Adrenal gland (tissue), 9 donors: ENCODE measurements at regions not wholly inside any gene's neighbourhood (a gene's known extent, or its start where the extent isn't known, plus 50 kb on each side); places are given as distances from the start of the nearest gene placed in this dataset.
"Not testable (repeated sequence)": the region's sequence is repeated elsewhere in the genome, so short reads cannot be mapped to it uniquely, and the experiment has no call there.

Source experiments
- DNase-seq, 7 donors: peaks; one replicate each; pipeline ENCODE4 v3.0.0-alpha.2; 2019 to 2020
- H3K27ac ChIP-seq, 5 donors: fragments of 200-600 bp; sonication (generic) in 4 of 5; 1 replicate in 3 of 5; 2 replicates in 2 of 5; pipeline versions ENCODE4 v1.5.1 to v1.8.0; 2016 to 2020; ENCODE audit warnings: mild to moderate bottlenecking in 1 of 5
- H3K27me3 ChIP-seq: fragments of 200-600 bp; 2 replicates; pipeline ENCODE4 v1.8.0; 2021
- H3K36me3 ChIP-seq, 2 donors: fragments of 200-600 bp; replicated peaks in 1 of 2; 1 replicate in 1 of 2; 2 replicates in 1 of 2; pipeline versions ENCODE4 v1.5.1 to v1.8.0; 2018 to 2022
- H3K4me1 ChIP-seq, 2 donors: fragments of 200-600 bp; replicated peaks in 1 of 2; 1 replicate in 1 of 2; 2 replicates in 1 of 2; pipeline versions ENCODE4 v1.5.1 to v1.8.0; 2018 to 2021
- H3K4me3 ChIP-seq, 4 donors: fragments of 200-600 bp; sonication (generic) in 3 of 4; one replicate each; pipeline ENCODE4 v1.5.1; 2016 to 2018
- H3K9me3 ChIP-seq, 3 donors: fragments of 200-600 bp; sonication (generic) in 1 of 3; replicated peaks in 1 of 3; 1 replicate in 2 of 3; 2 replicates in 1 of 3; pipeline versions ENCODE4 v1.5.1 to v1.8.0; 2016 to 2021
- CTCF ChIP-seq, 6 experiments: fragments of 450-650 bp in 4 of 6; fragments of 200-600 bp in 2 of 6; sonication (generic) in 1 of 6; IDR thresholded peaks; 1 replicate in 5 of 6; 2 replicates in 1 of 6; pipeline versions ENCODE4 v1.5.1 to v1.8.0; 2016 to 2021; ENCODE audit warnings: antibody characterized with exemption in 6 of 6, mild to moderate bottlenecking in 2 of 6, moderate library complexity in 1 of 6
- POLR2A ChIP-seq, 2 donors: fragments of 450-650 bp; IDR thresholded peaks; one replicate each; pipeline ENCODE4 v1.6.1; 2017; ENCODE audit warnings: antibody characterized with exemption in 2 of 2, mild to moderate bottlenecking in 2 of 2, moderate library complexity in 1 of 2
- WGBS, 4 donors: extraction: QIAGEN DNeasy Blood & Tissue Kit in 2 of 4; methylation state at CpG; one replicate each; pipeline versions ENCODE4 v1.1.5 to v1.1.7; 2013 to 2017; 5-methylcytosine and 5-hydroxymethylcytosine counted together
- intact Hi-C, 2 donors: fragments of 100-400 bp; cut with DNase I; formaldehyde crosslinking; loops; one replicate each; pipeline versions ENCODE4 v1.14.1 to v1.15.0; 2022 to 2023
- donor health status: healthy with polysubstance abuse.
- donor health status: Bipolar disorder and iron deficiency.
- donor health status: DM: yes; HTN: yes; CAD: no.
- donor health status: DM: no; HTN: no; CAD: no.
- donor health status: DM: no; HTN: no; CAD: no.

- intact Hi-C loops = no loop called here
- no peaks in the 10 kb centered on the region for H3K9me3 ChIP-seq
- no peak for DNase-seq
- TF ChIP-seq POLR2A (IDR thresholded peaks at IDR 0.05) = no peak
- no peak for TF ChIP-seq CTCF (IDR thresholded peaks at IDR 0.05)
- peaks cover 0 to under 1% of the 10 kb centered on the region in 2 donors for H3K4me1 ChIP-seq
- H3K4me3 ChIP-seq = no peak overlapping the region
- no peaks in the 10 kb centered on the region for H3K36me3 ChIP-seq
- 56 to 70% (median 68%) methylated on average over 2 of the region's 2 CpGs for WGBS, 4 donors
- H3K27ac ChIP-seq = no peak overlapping the region
- no peaks in the 10 kb centered on the region for H3K27me3 ChIP-seq
These were observed 129.3 kb upstream of the TOP1 start for GRCh38 chr20:40899344-40899743.

- TF ChIP-seq POLR2A (IDR thresholded peaks at IDR 0.05) (no peak), CTCF (IDR thresholded peaks at IDR 0.05) (no peak)
- DNase-seq = no peak
- Histone ChIP-seq H3K36me3 (no peaks in the 10 kb centered on the region), H3K27me3 (no peaks in the 10 kb centered on the region), H3K9me3 (no peaks in the 10 kb centered on the region), H3K27ac (no peak overlapping the region), H3K4me1 (no peaks in the 10 kb centered on the region), H3K4me3 (no peak overlapping the region)
- intact Hi-C loops = no loop called here
- WGBS, 4 donors = 55 to 83% (median 69%) methylated on average over 2 of the region's 2 CpGs
These were observed 127.9 kb upstream of the TOP1 start for GRCh38 chr20:40900666-40901215.

- Histone ChIP-seq H3K4me3 (no peak overlapping the region), H3K27ac (no peak overlapping the region), H3K27me3 (no peaks in the 10 kb centered on the region), H3K36me3 (no peaks in the 10 kb centered on the region), H3K9me3 (no peaks in the 10 kb centered on the region), H3K4me1 (no peaks in the 10 kb centered on the region)
- DNase-seq = no peak
- TF ChIP-seq CTCF (IDR thresholded peaks at IDR 0.05) (no peak), POLR2A (IDR thresholded peaks at IDR 0.05) (no peak)
- intact Hi-C loops = no loop called here
- 69 to 83% (median 77%) methylated on average over 1 of the region's 1 CpG for WGBS, 4 donors
These were observed 126.0 kb upstream of the TOP1 start for GRCh38 chr20:40902661-40903060.

- Histone ChIP-seq H3K4me1 (no peaks in the 10 kb centered on the region), H3K36me3 (no peaks in the 10 kb centered on the region), H3K27ac (no peak overlapping the region), H3K27me3 (no peaks in the 10 kb centered on the region), H3K9me3 (no peaks in the 10 kb centered on the region), H3K4me3 (no peak overlapping the region)
- 82 to 91% (median 86%) methylated on average over 4 to 5 of the region's 5 CpGs for WGBS, 4 donors
- TF ChIP-seq CTCF (IDR thresholded peaks at IDR 0.05) (no peak), POLR2A (IDR thresholded peaks at IDR 0.05) (no peak)
- no peak for DNase-seq
- intact Hi-C loops = no loop called here
These were observed 120.3 kb upstream of the TOP1 start for GRCh38 chr20:40908309-40908708.

- H3K36me3 ChIP-seq, H3K4me3 ChIP-seq, H3K4me1 ChIP-seq, DNase-seq, H3K27ac ChIP-seq, intact Hi-C loops, H3K9me3 ChIP-seq, H3K27me3 ChIP-seq: not testable (repeated sequence)
- WGBS, 4 donors = 84 to 94% (median 89%) methylated on average over 16 of the region's 16 CpGs
These were observed 119.1 kb upstream of the TOP1 start for GRCh38 chr20:40909489-40909888.

- H3K27ac ChIP-seq, H3K27me3 ChIP-seq, DNase-seq, H3K9me3 ChIP-seq, H3K4me1 ChIP-seq, H3K36me3 ChIP-seq, intact Hi-C loops, H3K4me3 ChIP-seq: not testable (repeated sequence)
- WGBS, 4 donors = 92 to 96% (median 95%) methylated on average over 14 to 23 of the region's 23 CpGs; no CpG with 5 or more reads in 1 of the 4 donors
These were observed 118.2 kb upstream of the TOP1 start for GRCh38 chr20:40910436-40910835.

- 90 to 98% (median 97%) methylated on average over 2 to 27 of the region's 27 CpGs for WGBS, 4 donors
- H3K36me3 ChIP-seq, H3K27ac ChIP-seq, H3K27me3 ChIP-seq, H3K9me3 ChIP-seq, DNase-seq, intact Hi-C loops, H3K4me1 ChIP-seq, H3K4me3 ChIP-seq: not testable (repeated sequence)
These were observed 117.5 kb upstream of the TOP1 start for GRCh38 chr20:40911152-40911551.
